ENCODE measurements at regions not wholly inside any gene's neighbourhood (a gene's known extent, or its start where the extent isn't known, plus 50 kb on each side); places are given as distances from the start of the nearest gene placed in this dataset.
"Not testable (repeated sequence)": the region's sequence is repeated elsewhere in the genome, so short reads cannot be mapped to it uniquely, and the experiment has no call there.

DNA sequence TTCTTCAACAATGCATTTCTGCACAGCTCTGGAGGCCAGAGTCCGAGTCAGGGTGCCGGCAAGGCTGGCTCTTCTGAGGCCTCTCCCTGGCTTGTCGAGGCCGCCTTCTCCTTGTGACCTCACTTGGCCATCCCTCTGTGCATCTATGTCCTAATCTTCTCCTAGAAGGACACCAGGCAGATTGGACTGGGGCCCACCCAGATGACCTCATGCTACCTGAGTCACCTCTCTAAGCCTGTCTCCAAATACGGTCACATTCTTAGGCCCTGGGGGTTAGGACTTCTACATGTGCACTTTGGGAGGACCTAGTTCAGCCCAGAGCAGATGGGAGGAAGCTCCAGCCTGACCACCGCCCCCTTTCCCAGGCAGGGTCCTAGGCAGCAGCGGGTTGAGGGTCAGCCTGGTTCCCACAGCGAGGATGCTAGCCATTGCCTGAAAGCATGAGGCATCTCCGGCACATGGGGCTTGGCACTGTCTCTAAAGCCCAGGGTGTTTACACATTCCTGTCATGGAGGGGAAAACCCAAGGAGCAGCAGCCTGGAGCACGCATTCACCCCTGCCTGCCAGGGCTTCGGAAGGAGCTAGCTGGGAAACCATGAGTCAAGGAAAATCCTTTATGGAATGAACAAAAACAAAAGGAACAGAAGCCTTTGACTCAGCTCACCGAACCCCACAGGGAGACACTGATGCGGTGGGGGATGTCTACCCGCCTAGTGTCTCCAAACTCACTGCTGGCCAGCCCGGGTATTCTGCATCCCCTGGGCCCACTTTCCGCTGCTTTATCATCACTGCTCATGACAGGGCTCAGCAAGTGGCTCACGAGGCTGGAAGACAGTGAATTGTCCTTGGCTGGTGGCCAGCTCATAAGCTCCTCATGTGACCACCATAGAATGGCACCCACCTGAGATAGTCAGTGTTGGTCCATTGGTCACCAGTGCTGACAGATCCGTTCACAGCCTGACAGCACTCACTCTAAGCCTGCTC lies 140.2 kb upstream of the ZNF469 start:
- not testable (repeated sequence) for TF ChIP-seq ZEB2 (IDR thresholded peaks at IDR 0.05); RAD21 (CRISPR knock-in tag; conservative IDR thresholded peaks at IDR 0.05 in 1 of 2, IDR thresholded peaks at IDR 0.05 in 1 of 2); TAF1 (IDR thresholded peaks at IDR 0.05; ENCODE audit: control insufficient read depth, extremely low read depth, insufficient read depth, low read length, severe bottlenecking); ZNF263 (CRISPR knock-in tag; IDR thresholded peaks at IDR 0.05; ENCODE audit: borderline replicate concordance)

Measured in K562 (cell line).